Gastrocnemius medialis (tissue), 4 donors: ENCODE measurements at regions not wholly inside any gene's neighbourhood (a gene's known extent, or its start where the extent isn't known, plus 50 kb on each side); places are given as distances from the start of the nearest gene placed in this dataset.

Experiments
- ATAC-seq, 2 donors: fragments of 150-250 bp; one replicate each; pipeline ENCODE4 v1.9.1; 2016
- DNase-seq, 2 donors: peaks; one replicate each; pipeline ENCODE4 v3.0.0-alpha.2; 2019
- H3K27ac ChIP-seq, 4 donors: fragments of 200-600 bp; sonication (generic); 1 replicate in 1 of 4; 2 replicates in 3 of 4; pipeline ENCODE4 v1.5.1; 2016 to 2018; ENCODE audit warnings: mild to moderate bottlenecking in 2 of 4, moderate library complexity in 1 of 4
- H3K27me3 ChIP-seq, 3 donors: fragments of 200-600 bp; sonication (generic) in 2 of 3; 1 replicate in 1 of 3; 2 replicates in 2 of 3; pipeline versions ENCODE4 v1.5.1 to v1.6.0; 2016 to 2019; ENCODE audit warnings: mild to moderate bottlenecking in 1 of 3, moderate library complexity in 1 of 3
- H3K36me3 ChIP-seq, 2 donors: fragments of 200-600 bp; sonication (generic) in 1 of 2; one replicate each; pipeline ENCODE4 v1.5.1; 2017 to 2018
- H3K4me1 ChIP-seq, 2 donors: fragments of 200-600 bp; sonication (generic) in 1 of 2; one replicate each; pipeline ENCODE4 v1.5.1; 2016 to 2017; ENCODE audit warnings: mild to moderate bottlenecking in 2 of 2
- H3K4me3 ChIP-seq, 4 donors: fragments of 200-600 bp; sonication (generic) in 3 of 4; 1 replicate in 1 of 4; 2 replicates in 3 of 4; pipeline ENCODE4 v1.5.1; 2016 to 2019; ENCODE audit warnings: mild to moderate bottlenecking in 2 of 4
- H3K9me3 ChIP-seq, 3 donors: fragments of 200-600 bp; sonication (generic) in 2 of 3; 1 replicate in 1 of 3; 2 replicates in 2 of 3; pipeline ENCODE4 v1.5.1; 2016 to 2019
- POLR2A ChIP-seq, 2 donors: fragments of 450-650 bp; IDR thresholded peaks; one replicate each; pipeline ENCODE4 v1.6.1; 2017; ENCODE audit warnings: antibody characterized with exemption in 2 of 2, mild to moderate bottlenecking in 2 of 2, moderate library complexity in 2 of 2
- in situ Hi-C, 4 donors: fragments of 200-750 bp; cut with MboI; loops; one replicate each; pipeline versions ENCODE4 v1.15.0 to v1.8.0; 2017; ENCODE audit warnings: low sequenced_read_pairs in 4 of 4
- intact Hi-C: fragments of 100-400 bp; cut with DNase I; formaldehyde crosslinking; loops from one replicate; pipeline ENCODE4 v1.15.1; 2023; ENCODE audit warnings: low total_unique reads
- TF ChIP-seq, protein P1 (sequence below), 5 experiments: fragments of 450-650 bp in 3 of 5; fragments of 200-600 bp in 2 of 5; sonication (generic) in 2 of 5; IDR thresholded peaks in 4 of 5; conservative IDR thresholded peaks in 1 of 5; 1 replicate in 4 of 5; 2 replicates in 1 of 5; pipeline ENCODE4 v1.5.1; 2016 to 2019; ENCODE audit warnings: antibody characterized with exemption in 5 of 5, mild to moderate bottlenecking in 3 of 5, moderate library complexity in 3 of 5

DNA sequence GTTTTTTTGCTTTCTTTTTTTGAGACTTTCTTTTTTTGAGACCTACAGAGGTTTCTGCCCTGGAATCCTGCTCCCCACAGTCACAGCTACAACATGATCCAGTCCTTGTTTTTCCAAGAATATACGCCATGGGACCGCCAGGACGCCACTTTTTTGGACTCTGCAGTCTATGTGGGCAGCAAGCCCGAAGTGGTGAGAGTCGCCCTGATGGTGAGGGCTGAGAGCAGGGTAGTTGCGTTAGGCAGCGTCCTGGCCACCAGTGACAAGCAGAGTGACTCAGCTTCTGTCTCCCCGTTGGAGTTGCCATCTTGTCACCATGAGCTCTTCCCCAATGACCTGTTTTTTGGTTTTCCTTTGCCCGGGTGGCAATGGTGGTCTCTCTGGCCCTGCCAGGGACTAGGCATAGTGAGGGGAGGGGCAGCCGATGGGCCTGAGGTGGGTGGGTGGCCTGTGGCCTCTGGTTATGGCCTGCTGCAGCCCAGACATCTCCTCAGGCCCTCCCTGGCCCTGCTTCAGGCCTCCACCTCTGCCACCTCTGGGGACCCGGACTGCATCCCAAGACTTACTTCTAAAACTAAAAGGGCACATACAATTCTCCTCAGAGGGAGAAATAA lies 88.0 kb upstream of the MALRD1 start:
- no peaks in the 10 kb centered on the region for H3K27me3 ChIP-seq
- no peak for DNase-seq
- H3K4me3 ChIP-seq = no peak overlapping the region
- no peaks in the 10 kb centered on the region for H3K4me1 ChIP-seq
- no peaks in the 10 kb centered on the region for H3K9me3 ChIP-seq
- no peaks in the 10 kb centered on the region for H3K36me3 ChIP-seq
- H3K27ac ChIP-seq = no peak overlapping the region
- TF ChIP-seq, protein P1, sequence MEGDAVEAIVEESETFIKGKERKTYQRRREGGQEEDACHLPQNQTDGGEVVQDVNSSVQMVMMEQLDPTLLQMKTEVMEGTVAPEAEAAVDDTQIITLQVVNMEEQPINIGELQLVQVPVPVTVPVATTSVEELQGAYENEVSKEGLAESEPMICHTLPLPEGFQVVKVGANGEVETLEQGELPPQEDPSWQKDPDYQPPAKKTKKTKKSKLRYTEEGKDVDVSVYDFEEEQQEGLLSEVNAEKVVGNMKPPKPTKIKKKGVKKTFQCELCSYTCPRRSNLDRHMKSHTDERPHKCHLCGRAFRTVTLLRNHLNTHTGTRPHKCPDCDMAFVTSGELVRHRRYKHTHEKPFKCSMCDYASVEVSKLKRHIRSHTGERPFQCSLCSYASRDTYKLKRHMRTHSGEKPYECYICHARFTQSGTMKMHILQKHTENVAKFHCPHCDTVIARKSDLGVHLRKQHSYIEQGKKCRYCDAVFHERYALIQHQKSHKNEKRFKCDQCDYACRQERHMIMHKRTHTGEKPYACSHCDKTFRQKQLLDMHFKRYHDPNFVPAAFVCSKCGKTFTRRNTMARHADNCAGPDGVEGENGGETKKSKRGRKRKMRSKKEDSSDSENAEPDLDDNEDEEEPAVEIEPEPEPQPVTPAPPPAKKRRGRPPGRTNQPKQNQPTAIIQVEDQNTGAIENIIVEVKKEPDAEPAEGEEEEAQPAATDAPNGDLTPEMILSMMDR (IDR thresholded peaks at IDR 0.05 in 4 of 5, conservative IDR thresholded peaks at IDR 0.05 in 1 of 5) = no peak
- ATAC-seq = no peak
- in situ Hi-C loops (no loop called here), intact Hi-C loops (no loop called here)

DNA sequence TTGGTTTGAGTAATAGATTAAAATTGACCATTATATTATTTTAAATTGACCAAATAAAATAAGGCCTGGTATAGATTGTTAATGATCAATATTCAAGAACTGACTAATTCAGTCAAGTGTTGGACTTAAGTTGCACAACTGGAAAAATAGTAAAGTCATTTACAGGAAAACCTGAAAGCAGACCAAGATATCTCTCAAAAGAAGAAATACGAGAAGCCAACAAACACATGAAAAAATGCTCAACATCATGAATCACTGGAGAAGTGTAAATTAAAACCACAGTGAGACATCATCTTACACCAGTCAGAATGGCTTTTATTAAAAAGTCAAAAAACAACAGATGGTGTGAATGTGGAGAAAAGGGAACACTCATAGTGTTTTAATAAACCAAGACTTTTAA lies 80.4 kb upstream of the MALRD1 start:
- Histone ChIP-seq H3K4me3 (no peak overlapping the region), H3K27ac (no peak overlapping the region), H3K4me1 (no peaks in the 10 kb centered on the region), H3K9me3 (no peaks in the 10 kb centered on the region), H3K27me3 (no peaks in the 10 kb centered on the region), H3K36me3 (no peaks in the 10 kb centered on the region)
- no peak for DNase-seq
- intact Hi-C loops (no loop called here), in situ Hi-C loops (no loop called here)
- TF ChIP-seq, protein P1 (IDR thresholded peaks at IDR 0.05 in 4 of 5, conservative IDR thresholded peaks at IDR 0.05 in 1 of 5) = no peak
- no peak for TF ChIP-seq POLR2A (IDR thresholded peaks at IDR 0.05)
- ATAC-seq = no peak

DNA sequence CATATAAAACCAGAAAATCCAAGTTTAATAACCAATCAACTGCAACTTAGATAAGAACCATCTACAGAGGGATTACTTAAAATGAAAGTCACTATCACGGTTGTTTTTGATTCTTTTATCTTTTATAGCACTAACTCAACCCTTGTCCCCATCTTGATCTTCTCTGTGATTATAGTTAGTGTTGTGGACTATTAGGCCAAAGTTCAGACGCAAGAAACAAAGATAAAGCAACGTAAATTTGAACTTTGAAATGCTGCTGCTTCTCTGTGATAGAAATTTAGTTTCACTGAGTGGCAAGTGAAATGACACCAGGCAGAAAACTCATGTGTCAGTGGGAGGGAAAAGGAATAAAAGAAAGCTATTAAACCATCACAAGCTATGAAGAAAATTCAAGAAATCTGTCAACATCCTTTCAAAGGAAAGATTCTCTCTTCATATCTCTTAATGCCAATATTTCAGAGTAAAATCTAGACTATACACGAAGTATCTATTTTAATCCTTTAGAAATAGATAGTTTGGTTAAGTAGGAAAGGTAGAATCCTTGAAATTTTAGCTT lies 71.8 kb upstream of the MALRD1 start:
- intact Hi-C loops = no loop called here

DNA sequence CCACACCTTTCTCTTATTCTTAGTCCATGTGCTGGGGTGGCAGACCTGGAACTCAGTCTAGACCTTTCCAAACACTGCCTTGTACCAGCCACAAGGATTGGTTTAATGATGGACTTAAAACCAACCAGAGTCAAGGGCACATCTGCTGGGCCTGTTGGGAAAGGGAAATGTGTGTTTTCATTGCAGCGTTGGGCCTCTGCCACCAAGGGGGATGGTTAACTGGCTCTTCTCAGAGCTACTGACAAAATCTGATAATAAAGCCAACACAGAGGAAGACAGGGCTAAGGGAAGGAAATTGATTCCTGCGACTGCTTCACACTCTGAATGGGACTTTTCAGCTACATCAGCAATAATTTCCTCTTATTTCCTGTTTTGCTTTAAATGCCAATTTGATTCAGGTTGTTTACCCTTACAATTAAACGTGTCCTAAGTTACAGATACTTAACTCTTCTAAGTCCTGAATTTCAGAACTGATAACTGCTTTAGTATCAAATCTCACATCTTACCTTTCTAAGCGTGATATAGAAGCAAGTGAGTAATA lies 68.4 kb upstream of the MALRD1 start:
- TF ChIP-seq, protein P1 (IDR thresholded peaks at IDR 0.05 in 4 of 5, conservative IDR thresholded peaks at IDR 0.05 in 1 of 5) = no peak
- TF ChIP-seq POLR2A (IDR thresholded peaks at IDR 0.05) = no peak
- H3K4me3 ChIP-seq = no peak overlapping the region
- no peaks in the 10 kb centered on the region for H3K9me3 ChIP-seq
- H3K36me3 ChIP-seq = no peaks in the 10 kb centered on the region
- H3K27me3 ChIP-seq = no peaks in the 10 kb centered on the region
- in situ Hi-C loops (no loop called here), intact Hi-C loops (no loop called here)
- H3K27ac ChIP-seq = no peak overlapping the region
- ATAC-seq = no peak
- DNase-seq = no peak
- H3K4me1 ChIP-seq = no peaks in the 10 kb centered on the region

More for the DNA sequence above, 71.8 kb upstream of the MALRD1 start:
- no peak for TF ChIP-seq POLR2A (IDR thresholded peaks at IDR 0.05)
- TF ChIP-seq, protein P1 (IDR thresholded peaks at IDR 0.05 in 4 of 5, conservative IDR thresholded peaks at IDR 0.05 in 1 of 5) = no peak
- H3K36me3 ChIP-seq = no peaks in the 10 kb centered on the region
- no peak for ATAC-seq
- H3K4me3 ChIP-seq = no peak overlapping the region
- no peak for DNase-seq
- H3K9me3 ChIP-seq = no peaks in the 10 kb centered on the region
- in situ Hi-C loops = no loop called here
- no peak overlapping the region for H3K27ac ChIP-seq
- no peaks in the 10 kb centered on the region for H3K27me3 ChIP-seq
- no peaks in the 10 kb centered on the region for H3K4me1 ChIP-seq
